Omental fat pad (tissue), 3 donors: ENCODE measurements at regions not wholly inside any gene's neighbourhood (a gene's known extent, or its start where the extent isn't known, plus 50 kb on each side); places are given as distances from the start of the nearest gene placed in this dataset.

Experiments
- ATAC-seq: fragments of 150-250 bp; one replicate; pipeline ENCODE4 v1.9.1; 2016; ENCODE audit warnings: mild to moderate bottlenecking, moderate library complexity; ENCODE audit not compliant: low FRiP score
- DNase-seq: peaks from one replicate; pipeline ENCODE4 v3.0.0-alpha.2; 2019; ENCODE audit warnings: low spot score
- CTCF ChIP-seq, 3 donors: fragments of 450-650 bp; IDR thresholded peaks; one replicate each; pipeline ENCODE4 v1.5.1; 2016 to 2017; ENCODE audit warnings: antibody characterized with exemption in 3 of 3, mild to moderate bottlenecking in 3 of 3, moderate library complexity in 2 of 3

- ATAC-seq (no peak), DNase-seq (no peak)
- TF ChIP-seq CTCF (IDR thresholded peaks at IDR 0.05): no peak
Measured at GRCh38 chrX:3231766-3232165, 114.7 kb downstream of the MXRA5 start.

- TF ChIP-seq CTCF (IDR thresholded peaks at IDR 0.05): no peak
Measured at GRCh38 chrX:3230496-3230895, 116.0 kb downstream of the MXRA5 start.

GRCh38 chrX:3227526-3227925, 118.9 kb downstream of the MXRA5 start:
- TF ChIP-seq CTCF (IDR thresholded peaks at IDR 0.05): no peak
- ATAC-seq: no peak
- no peak for DNase-seq

More at GRCh38 chrX:3230496-3230895, 116.0 kb downstream of the MXRA5 start:
- DNase-seq (no peak), ATAC-seq (no peak)

GRCh38 chrX:3226087-3226486, 120.4 kb downstream of the MXRA5 start:
- ATAC-seq (no peak), DNase-seq (no peak)
- no peak for TF ChIP-seq CTCF (IDR thresholded peaks at IDR 0.05)

GRCh38 chrX:3221643-3222042, 124.8 kb downstream of the MXRA5 start:
- ATAC-seq (no peak), DNase-seq (no peak)
- TF ChIP-seq CTCF (IDR thresholded peaks at IDR 0.05): no peak

GRCh38 chrX:3219667-3220066, 126.8 kb downstream of the MXRA5 start:
- DNase-seq (no peak), ATAC-seq (no peak)
- TF ChIP-seq CTCF (IDR thresholded peaks at IDR 0.05): no peak

- ATAC-seq: no peak
- no peak for DNase-seq
- TF ChIP-seq CTCF (IDR thresholded peaks at IDR 0.05): no peak
Measured at GRCh38 chrX:3219231-3219630, 127.2 kb downstream of the MXRA5 start.
